GM13977 (cell line): ENCODE measurements at regions not wholly inside any gene's neighbourhood (a gene's known extent, or its start where the extent isn't known, plus 50 kb on each side); places are given as distances from the start of the nearest gene placed in this dataset.

Experiments used
- DNase-seq: peaks from one replicate; pipeline ENCODE4 v3.0.0; 2012; ENCODE audit warnings: low spot score
- in situ Hi-C: fragments of 300-500 bp; cut with MboI; formaldehyde crosslinking; loops from one replicate; pipeline ENCODE4 v1.12.0; 2022; ENCODE audit warnings: low sequenced_read_pairs, low pct_unique_long_range_greater_than_20kb, mixed read lengths, inconsistent platforms; ENCODE audit not compliant: unreplicated experiment
- TF ChIP-seq, protein P1 (sequence below): IDR thresholded peaks from 2 replicates; pipeline ENCODE4 v1.5.1; 2012; ENCODE audit warnings: mild to moderate bottlenecking, control low read depth; ENCODE audit not compliant: insufficient read depth; ENCODE audit errors: extremely low read depth, missing control alignments

DNA sequence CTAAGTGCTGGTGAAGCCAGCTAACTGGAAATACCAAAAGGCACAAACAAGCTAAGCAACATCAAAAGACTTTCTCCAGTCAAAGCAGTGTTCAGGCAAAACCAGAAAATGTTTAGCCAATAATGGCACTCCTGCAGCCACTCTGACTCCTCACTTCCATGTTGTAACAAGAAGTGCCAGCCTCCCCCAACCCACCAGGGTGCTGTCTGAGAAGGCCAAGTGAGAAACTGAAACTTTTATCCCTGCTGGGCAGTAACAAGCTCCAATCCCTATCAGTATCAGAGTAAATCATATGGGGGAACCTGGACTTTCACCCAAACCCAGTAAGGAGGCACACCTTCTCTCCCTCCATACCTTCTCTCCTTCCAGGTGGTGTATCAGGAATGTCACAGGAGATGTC is 414.8 kb upstream of the NMUR2 start:
- no peak for DNase-seq
- TF ChIP-seq, protein P1, sequence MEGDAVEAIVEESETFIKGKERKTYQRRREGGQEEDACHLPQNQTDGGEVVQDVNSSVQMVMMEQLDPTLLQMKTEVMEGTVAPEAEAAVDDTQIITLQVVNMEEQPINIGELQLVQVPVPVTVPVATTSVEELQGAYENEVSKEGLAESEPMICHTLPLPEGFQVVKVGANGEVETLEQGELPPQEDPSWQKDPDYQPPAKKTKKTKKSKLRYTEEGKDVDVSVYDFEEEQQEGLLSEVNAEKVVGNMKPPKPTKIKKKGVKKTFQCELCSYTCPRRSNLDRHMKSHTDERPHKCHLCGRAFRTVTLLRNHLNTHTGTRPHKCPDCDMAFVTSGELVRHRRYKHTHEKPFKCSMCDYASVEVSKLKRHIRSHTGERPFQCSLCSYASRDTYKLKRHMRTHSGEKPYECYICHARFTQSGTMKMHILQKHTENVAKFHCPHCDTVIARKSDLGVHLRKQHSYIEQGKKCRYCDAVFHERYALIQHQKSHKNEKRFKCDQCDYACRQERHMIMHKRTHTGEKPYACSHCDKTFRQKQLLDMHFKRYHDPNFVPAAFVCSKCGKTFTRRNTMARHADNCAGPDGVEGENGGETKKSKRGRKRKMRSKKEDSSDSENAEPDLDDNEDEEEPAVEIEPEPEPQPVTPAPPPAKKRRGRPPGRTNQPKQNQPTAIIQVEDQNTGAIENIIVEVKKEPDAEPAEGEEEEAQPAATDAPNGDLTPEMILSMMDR = no peak

DNA sequence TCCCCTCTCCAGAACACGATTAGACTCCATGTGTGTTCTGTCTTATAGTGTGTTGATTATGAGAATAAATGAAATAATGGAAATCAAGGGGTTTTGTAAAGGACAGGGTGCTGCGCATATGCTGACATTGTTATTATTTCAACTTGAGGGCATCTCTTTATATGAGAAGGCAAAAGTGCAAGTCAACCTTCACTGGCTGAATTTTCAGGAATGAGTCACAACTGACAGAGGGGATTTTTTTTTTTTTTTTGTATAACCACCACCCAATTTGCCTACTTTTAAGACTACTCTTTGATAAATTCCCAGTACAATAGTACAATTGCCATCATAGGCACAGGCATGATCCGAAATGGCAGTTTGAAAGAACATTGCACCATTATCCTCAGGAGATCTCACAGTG is 419.2 kb upstream of the NMUR2 start:
- in situ Hi-C loops = no loop called here
- TF ChIP-seq, protein P1 = no peak
- no peak for DNase-seq

More for the DNA sequence above, 414.8 kb upstream of the NMUR2 start:
- in situ Hi-C loops = no loop called here

DNA sequence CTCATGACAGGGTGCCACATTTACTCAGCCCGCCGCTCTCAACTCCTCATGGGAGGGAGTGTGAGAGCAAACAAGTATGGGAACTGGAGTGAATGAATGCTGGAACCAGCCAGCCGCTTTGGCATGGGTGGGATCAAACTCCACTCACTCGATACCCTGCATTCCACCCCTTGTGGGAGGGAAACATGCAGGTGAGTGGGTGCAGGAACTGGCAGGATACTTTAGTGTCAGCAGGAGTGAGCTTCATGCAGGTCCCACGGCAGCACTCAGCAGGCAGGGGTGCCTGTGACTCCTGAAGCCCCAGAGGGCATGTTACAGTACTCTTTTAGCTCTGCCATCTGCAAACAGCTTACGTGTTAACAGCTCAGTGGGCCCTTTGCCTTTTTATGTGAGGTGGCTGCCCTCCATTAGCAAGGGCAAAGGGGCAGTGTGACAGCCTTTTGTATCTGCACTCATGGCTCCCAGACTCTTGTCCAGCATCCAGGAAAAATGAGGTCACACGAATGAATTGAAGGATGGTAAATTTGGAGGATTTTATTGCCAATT is 433.2 kb upstream of the NMUR2 start:
- in situ Hi-C loops = no loop called here
- DNase-seq = no peak
- TF ChIP-seq, protein P1 = no peak

DNA sequence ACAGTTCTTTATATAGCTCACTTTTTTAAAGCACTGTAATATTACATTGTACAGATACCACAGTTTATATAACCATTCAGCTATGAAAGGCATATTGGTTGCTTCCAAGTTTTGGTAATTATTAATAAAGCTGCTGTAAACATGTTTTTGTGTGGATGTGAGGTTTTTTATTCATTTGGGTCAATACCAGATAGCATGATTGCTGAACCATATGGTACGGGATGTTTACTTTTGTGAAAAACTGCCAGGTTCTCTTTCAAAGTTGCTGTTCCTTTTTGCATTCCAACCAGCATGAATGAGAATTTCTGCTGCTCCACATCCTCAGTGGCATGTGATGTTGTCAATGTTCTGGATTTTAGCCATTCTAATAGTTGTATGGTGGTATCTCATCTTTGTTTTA is 439.6 kb upstream of the NMUR2 start:
- no peak for DNase-seq
- TF ChIP-seq, protein P1 = no peak
- in situ Hi-C loops = no loop called here

DNA sequence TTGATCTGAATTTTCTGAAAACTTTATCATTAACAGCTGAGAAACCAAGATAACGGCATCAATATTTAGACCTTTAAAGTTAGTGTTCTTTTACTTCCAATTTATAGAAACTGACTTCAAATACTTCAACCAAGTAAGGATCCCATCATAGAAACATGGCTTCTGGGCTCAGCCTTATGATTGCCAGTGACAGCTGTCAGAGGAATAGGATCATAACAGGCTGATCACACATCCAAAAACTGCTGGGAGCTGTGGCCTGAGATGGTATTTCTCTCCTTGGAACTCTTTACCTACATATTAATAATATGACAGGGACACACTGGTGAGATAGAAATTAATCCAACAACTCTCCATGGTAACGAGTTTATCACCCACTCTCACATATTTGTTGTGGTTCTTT is 448.3 kb upstream of the NMUR2 start:
- TF ChIP-seq, protein P1 = no peak
- in situ Hi-C loops = no loop called here
- no peak for DNase-seq

DNA sequence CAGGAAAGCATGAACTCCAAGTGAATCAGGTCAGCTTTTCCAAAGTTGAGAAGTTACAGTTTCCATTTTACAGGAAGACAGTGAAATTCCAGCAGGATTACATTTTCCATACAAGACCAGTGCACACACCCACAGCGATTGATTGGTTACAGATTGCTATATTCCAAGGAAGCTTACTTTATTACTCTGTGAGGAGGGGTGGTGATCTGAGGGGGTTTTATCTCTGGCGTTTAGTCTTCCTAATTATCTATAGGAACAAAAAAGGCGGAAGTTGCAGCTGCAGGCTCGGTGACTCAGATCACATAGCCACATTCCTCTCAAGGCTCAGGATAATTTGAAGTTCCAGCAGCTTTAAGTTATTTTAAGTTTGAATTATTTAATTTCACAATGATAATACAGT is 450.4 kb upstream of the NMUR2 start:
- in situ Hi-C loops = no loop called here
- no peak for DNase-seq
- TF ChIP-seq, protein P1 = no peak

DNA sequence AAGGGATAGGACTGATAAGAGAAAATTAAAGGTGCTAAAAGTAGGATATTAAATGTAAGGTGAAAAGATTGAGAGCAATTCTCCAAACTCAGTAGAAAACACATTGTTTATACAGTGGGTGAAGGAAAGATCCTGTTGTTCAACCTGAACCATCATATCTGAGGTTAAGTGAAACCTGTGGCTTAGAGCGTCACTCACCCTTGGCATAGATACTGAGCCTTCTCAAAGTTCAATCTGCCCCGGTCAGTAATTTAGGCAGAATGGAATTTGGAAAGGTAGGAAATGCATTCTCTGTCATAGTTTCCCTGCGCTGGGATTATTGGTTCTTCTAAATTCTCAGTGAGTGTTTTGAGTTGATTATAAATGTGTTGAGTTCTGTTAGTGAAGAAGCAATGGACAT is 456.2 kb upstream of the NMUR2 start:
- in situ Hi-C loops = no loop called here
- DNase-seq = no peak
- TF ChIP-seq, protein P1 = no peak
